K562 (cell line): ENCODE measurements at regions not wholly inside any gene's neighbourhood (a gene's known extent, or its start where the extent isn't known, plus 50 kb on each side); places are given as distances from the start of the nearest gene placed in this dataset.

ENCODE experiments used
- ADNP ChIP-seq: fragments of 200-800 bp; sonication (Bioruptor generic); IDR thresholded peaks from 2 replicates; pipeline ENCODE4 v1.6.1; 2016; ENCODE audit warnings: missing genetic modification characterization, missing compliant biosample characterization
- BRCA1 ChIP-seq, 2 experiments: fragments of 450-650 bp in 1 of 2; sonication (generic) in 1 of 2; formaldehyde crosslinking in 1 of 2; IDR thresholded peaks; 2 replicates each; pipeline versions ENCODE4 v1.5.0 to v1.6.1; 2017 to 2020; ENCODE audit warnings: mild to moderate bottlenecking in 1 of 2, missing genetic modification reagents in 1 of 2
- CBX3 ChIP-seq, 2 experiments: IDR thresholded peaks; 1 replicate in 1 of 2; 2 replicates in 1 of 2; pipeline ENCODE4 v1.6.1; 2012; ENCODE audit warnings: inconsistent platforms in 2 of 2, low read length in 2 of 2, borderline replicate concordance in 1 of 2, control low read depth in 1 of 2
- ELF2 ChIP-seq: fragments of 250-450 bp; sonication (Bioruptor Pico); IDR thresholded peaks from 2 replicates; pipeline ENCODE4 v1.5.0; 2021; ENCODE audit warnings: mild to moderate bottlenecking
- GATA2 ChIP-seq: sonication (generic); formaldehyde crosslinking; IDR thresholded peaks from 2 replicates; pipeline ENCODE4 v1.4.0; 2020; ENCODE audit warnings: mild to moderate bottlenecking, missing genetic modification reagents
- HDAC8 ChIP-seq: fragments of 450-650 bp; IDR thresholded peaks from 2 replicates; pipeline ENCODE4 v1.6.1; 2016; ENCODE audit warnings: mild to moderate bottlenecking, missing genetic modification characterization, moderate library complexity, missing compliant biosample characterization
- LEF1 ChIP-seq: fragments of 450-650 bp; IDR thresholded peaks from 2 replicates; pipeline ENCODE4 v1.6.1; 2016; ENCODE audit warnings: mild to moderate bottlenecking
- PCBP2 ChIP-seq: fragments of 200-400 bp; formaldehyde crosslinking; IDR thresholded peaks from 2 replicates; pipeline ENCODE4 v1.6.1; 2018; ENCODE audit warnings: low read length, low read depth, mild to moderate bottlenecking, moderate library complexity; ENCODE audit not compliant: poor library complexity, severe bottlenecking
- RCOR1 ChIP-seq, 2 experiments: IDR thresholded peaks; 2 replicates each; pipeline ENCODE4 v1.6.1; 2012; ENCODE audit warnings: low read depth in 2 of 2, low read length in 2 of 2, borderline replicate concordance in 1 of 2, improper control_type of control experiment in 1 of 2
- RFX1 ChIP-seq: fragments of 450-650 bp; IDR thresholded peaks from 2 replicates; pipeline ENCODE4 v1.6.1; 2016; ENCODE audit warnings: mild to moderate bottlenecking, moderate library complexity
- RHOXF2B ChIP-seq: fragments of 250-450 bp; sonication (Bioruptor Pico); conservative IDR thresholded peaks from 2 replicates; pipeline ENCODE4 v1.5.1; 2021
- SMARCE1 ChIP-seq: fragments of 450-650 bp; IDR thresholded peaks from 2 replicates; pipeline ENCODE4 v1.7.1; 2016; ENCODE audit warnings: mild to moderate bottlenecking
- ZFX ChIP-seq: sonication (generic); formaldehyde crosslinking; IDR thresholded peaks from 2 replicates; pipeline ENCODE4 v1.8.0; 2022; ENCODE audit warnings: mild to moderate bottlenecking, missing genetic modification reagents, moderate library complexity
- ZNF197 ChIP-seq: fragments of 200-800 bp; sonication (Bioruptor generic); IDR thresholded peaks from 2 replicates; pipeline ENCODE4 v1.6.1; 2016; ENCODE audit warnings: low read depth, missing genetic modification characterization, missing compliant biosample characterization
- TF ChIP-seq, protein P1 (sequence below): IDR thresholded peaks from 2 replicates; pipeline ENCODE4 v1.6.1; 2014; ENCODE audit warnings: antibody characterized with exemption
- TF ChIP-seq, protein P2 (sequence below), 2 experiments: fragments of 200-800 bp in 1 of 2; sonication (Bioruptor generic) in 1 of 2; sonication (generic) in 1 of 2; formaldehyde crosslinking in 1 of 2; IDR thresholded peaks in 1 of 2; conservative IDR thresholded peaks in 1 of 2; 2 replicates each; pipeline versions ENCODE4 v1.5.0 to v1.6.1; 2016 to 2020; ENCODE audit warnings: missing compliant biosample characterization in 1 of 2, missing genetic modification characterization in 1 of 2, missing genetic modification reagents in 1 of 2
- TF ChIP-seq, protein P3 (sequence below), 2 experiments: fragments of 450-650 bp; formaldehyde crosslinking in 1 of 2; IDR thresholded peaks; 2 replicates each; pipeline versions ENCODE4 v1.4.0 to v1.6.1; 2014 to 2020; ENCODE audit warnings: mild to moderate bottlenecking in 2 of 2, borderline replicate concordance in 1 of 2, low read depth in 1 of 2

DNA sequence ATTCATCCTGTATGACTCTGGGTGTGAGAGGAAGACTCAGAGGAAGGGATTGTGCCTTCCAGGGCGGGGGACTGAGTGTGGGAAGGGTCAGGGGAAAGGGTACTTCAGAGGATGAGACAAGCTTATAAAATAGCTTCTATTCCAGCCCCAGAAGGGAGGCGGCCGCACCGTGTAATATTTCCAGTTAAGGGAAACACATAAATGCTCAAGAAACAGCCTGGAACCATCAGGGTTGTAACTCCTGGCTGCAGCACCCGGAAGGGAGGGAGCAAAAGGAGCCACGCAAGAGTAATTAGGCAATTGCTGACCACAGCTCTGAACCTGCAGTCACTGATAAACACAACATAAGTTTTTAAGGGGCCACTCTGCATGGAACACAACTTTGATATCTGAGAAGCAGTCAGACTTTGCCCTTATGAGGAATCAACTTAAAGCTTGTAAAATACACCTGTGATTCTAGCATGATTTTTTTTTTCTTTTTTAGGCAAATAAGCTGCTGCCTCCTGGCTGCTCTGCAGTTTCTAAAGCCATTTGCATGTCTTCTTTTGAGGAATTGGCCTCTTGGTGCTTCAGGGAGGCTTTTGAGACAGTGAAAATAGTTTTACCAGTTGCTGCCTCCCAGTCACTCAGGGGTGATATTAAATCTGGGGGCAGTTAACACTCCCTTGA is 382.7 kb downstream of the ENC1 start (continued):
- TF ChIP-seq ELF2 (CRISPR knock-in tag) (no peak), ZNF197 (CRISPR knock-in tag) (no peak), SMARCE1 (peak; percentile 33; the same call in 1 of the 2 replicates), RCOR1 (IDR thresholded peaks at IDR 0.05; ENCODE audit: borderline replicate concordance in 1 of 2, low read depth in 2 of 2, low read length in 2 of 2) (peak in 1 of 2 experiments; percentile 71; a peak in 1 of 4 replicates), HDAC8 (tag) (no peak), GATA2 (peak; percentile 74), LEF1 (no peak), PCBP2 (no peak), RFX1 (no peak), CBX3 (IDR thresholded peaks at IDR 0.05; ENCODE audit: borderline replicate concordance in 1 of 2, low read length in 2 of 2) (no peak), BRCA1 (IDR thresholded peaks at IDR 0.05) (no peak), BRCA1 (CRISPR knock-in tag; IDR thresholded peaks at IDR 0.05) (no peak), ADNP (tag) (no peak), ZFX (CRISPR knock-in tag) (no peak), RHOXF2B (CRISPR knock-in tag) (no peak)
- TF ChIP-seq, protein P1, sequence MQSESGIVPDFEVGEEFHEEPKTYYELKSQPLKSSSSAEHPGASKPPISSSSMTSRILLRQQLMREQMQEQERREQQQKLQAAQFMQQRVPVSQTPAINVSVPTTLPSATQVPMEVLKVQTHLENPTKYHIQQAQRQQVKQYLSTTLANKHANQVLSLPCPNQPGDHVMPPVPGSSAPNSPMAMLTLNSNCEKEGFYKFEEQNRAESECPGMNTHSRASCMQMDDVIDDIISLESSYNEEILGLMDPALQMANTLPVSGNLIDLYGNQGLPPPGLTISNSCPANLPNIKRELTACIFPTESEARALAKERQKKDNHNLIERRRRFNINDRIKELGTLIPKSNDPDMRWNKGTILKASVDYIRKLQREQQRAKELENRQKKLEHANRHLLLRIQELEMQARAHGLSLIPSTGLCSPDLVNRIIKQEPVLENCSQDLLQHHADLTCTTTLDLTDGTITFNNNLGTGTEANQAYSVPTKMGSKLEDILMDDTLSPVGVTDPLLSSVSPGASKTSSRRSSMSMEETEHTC = no peak
- TF ChIP-seq, protein P2, sequence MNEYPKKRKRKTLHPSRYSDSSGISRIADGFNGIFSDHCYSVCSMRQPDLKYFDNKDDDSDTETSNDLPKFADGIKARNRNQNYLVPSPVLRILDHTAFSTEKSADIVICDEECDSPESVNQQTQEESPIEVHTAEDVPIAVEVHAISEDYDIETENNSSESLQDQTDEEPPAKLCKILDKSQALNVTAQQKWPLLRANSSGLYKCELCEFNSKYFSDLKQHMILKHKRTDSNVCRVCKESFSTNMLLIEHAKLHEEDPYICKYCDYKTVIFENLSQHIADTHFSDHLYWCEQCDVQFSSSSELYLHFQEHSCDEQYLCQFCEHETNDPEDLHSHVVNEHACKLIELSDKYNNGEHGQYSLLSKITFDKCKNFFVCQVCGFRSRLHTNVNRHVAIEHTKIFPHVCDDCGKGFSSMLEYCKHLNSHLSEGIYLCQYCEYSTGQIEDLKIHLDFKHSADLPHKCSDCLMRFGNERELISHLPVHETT (CRISPR knock-in tag; conservative IDR thresholded peaks at IDR 0.05 in 1 of 2, IDR thresholded peaks at IDR 0.05 in 1 of 2) = no peak
- TF ChIP-seq, protein P3, sequence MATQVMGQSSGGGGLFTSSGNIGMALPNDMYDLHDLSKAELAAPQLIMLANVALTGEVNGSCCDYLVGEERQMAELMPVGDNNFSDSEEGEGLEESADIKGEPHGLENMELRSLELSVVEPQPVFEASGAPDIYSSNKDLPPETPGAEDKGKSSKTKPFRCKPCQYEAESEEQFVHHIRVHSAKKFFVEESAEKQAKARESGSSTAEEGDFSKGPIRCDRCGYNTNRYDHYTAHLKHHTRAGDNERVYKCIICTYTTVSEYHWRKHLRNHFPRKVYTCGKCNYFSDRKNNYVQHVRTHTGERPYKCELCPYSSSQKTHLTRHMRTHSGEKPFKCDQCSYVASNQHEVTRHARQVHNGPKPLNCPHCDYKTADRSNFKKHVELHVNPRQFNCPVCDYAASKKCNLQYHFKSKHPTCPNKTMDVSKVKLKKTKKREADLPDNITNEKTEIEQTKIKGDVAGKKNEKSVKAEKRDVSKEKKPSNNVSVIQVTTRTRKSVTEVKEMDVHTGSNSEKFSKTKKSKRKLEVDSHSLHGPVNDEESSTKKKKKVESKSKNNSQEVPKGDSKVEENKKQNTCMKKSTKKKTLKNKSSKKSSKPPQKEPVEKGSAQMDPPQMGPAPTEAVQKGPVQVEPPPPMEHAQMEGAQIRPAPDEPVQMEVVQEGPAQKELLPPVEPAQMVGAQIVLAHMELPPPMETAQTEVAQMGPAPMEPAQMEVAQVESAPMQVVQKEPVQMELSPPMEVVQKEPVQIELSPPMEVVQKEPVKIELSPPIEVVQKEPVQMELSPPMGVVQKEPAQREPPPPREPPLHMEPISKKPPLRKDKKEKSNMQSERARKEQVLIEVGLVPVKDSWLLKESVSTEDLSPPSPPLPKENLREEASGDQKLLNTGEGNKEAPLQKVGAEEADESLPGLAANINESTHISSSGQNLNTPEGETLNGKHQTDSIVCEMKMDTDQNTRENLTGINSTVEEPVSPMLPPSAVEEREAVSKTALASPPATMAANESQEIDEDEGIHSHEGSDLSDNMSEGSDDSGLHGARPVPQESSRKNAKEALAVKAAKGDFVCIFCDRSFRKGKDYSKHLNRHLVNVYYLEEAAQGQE (IDR thresholded peaks at IDR 0.05; ENCODE audit: borderline replicate concordance) = no peak; the same call in 1 of the 2 replicates
- TF ChIP-seq, protein P3 (CRISPR knock-in tag; IDR thresholded peaks at IDR 0.05; ENCODE audit: low read depth) = no peak
